CD14-positive monocyte (primary cell): ENCODE measurements at regions not wholly inside any gene's neighbourhood (a gene's known extent, or its start where the extent isn't known, plus 50 kb on each side); places are given as distances from the start of the nearest gene placed in this dataset.

Source experiments
- DNase-seq, 3 donors: peaks; one replicate each; pipeline ENCODE4 v3.0.0-alpha.2; 2011 to 2022
- H2AFZ ChIP-seq: 2 replicates; pipeline ENCODE4 v1.6.0; 2012; ENCODE audit warnings: mild to moderate bottlenecking, low read depth, low read length, inconsistent platforms; ENCODE audit not compliant: insufficient read depth, poor library complexity, severe bottlenecking
- H3K27ac ChIP-seq, 2 donors: 1 replicate in 1 of 2; 2 replicates in 1 of 2; pipeline ENCODE4 v1.5.1; 2012 to 2013; ENCODE audit warnings: low read length in 2 of 2, control low read depth in 1 of 2, inconsistent platforms in 1 of 2, low read depth in 1 of 2, mild to moderate bottlenecking in 1 of 2
- H3K27me3 ChIP-seq, 2 donors: one replicate each; pipeline versions ENCODE4 v1.6.0 to v1.6.1; 2011 to 2013; ENCODE audit warnings: low read length in 2 of 2; ENCODE audit not compliant: control insufficient read depth in 2 of 2, insufficient read depth in 2 of 2
- H3K36me3 ChIP-seq, 2 donors: replicated peaks in 1 of 2; 1 replicate in 1 of 2; 2 replicates in 1 of 2; pipeline versions ENCODE4 v1.5.1 to v1.6.1; 2012 to 2013; ENCODE audit warnings: low read length in 2 of 2, control low read depth in 1 of 2, inconsistent platforms in 1 of 2, mild to moderate bottlenecking in 1 of 2; ENCODE audit not compliant: insufficient read depth in 2 of 2, control insufficient read depth in 1 of 2
- H3K4me1 ChIP-seq, 2 donors: 1 replicate in 1 of 2; 2 replicates in 1 of 2; pipeline versions ENCODE4 v1.5.1 to v1.6.1; 2012 to 2013; ENCODE audit warnings: low read length in 2 of 2, control low read depth in 1 of 2, inconsistent platforms in 1 of 2, mild to moderate bottlenecking in 1 of 2, moderate library complexity in 1 of 2; ENCODE audit not compliant: insufficient read depth in 2 of 2, control insufficient read depth in 1 of 2
- H3K4me2 ChIP-seq: replicated peaks from 2 replicates; pipeline ENCODE3; 2012; ENCODE audit warnings: low read length, moderate library complexity, mild to moderate bottlenecking; ENCODE audit not compliant: poor library complexity, severe bottlenecking; ENCODE audit errors: extremely low read depth
- H3K4me3 ChIP-seq, 3 experiments: fragments of 200-600 bp in 1 of 3; sonication (generic) in 1 of 3; replicated peaks in 1 of 3; 1 replicate in 2 of 3; 2 replicates in 1 of 3; pipeline ENCODE4 v1.5.1; 2011 to 2013; ENCODE audit warnings: low read length in 3 of 3, mild to moderate bottlenecking in 3 of 3, control low read depth in 2 of 3, low read depth in 2 of 3, inconsistent platforms in 1 of 3, moderate library complexity in 1 of 3
- H3K79me2 ChIP-seq: 2 replicates; pipeline ENCODE4 v1.6.0; 2012; ENCODE audit warnings: mild to moderate bottlenecking, control low read depth, inconsistent platforms, low read length, moderate library complexity; ENCODE audit not compliant: insufficient read depth
- H3K9ac ChIP-seq: 2 replicates; pipeline ENCODE4 v1.6.0; 2017; ENCODE audit warnings: low read length, mild to moderate bottlenecking; ENCODE audit not compliant: insufficient read depth, poor library complexity, severe bottlenecking
- H3K9me3 ChIP-seq, 2 donors: replicated peaks in 1 of 2; 1 replicate in 1 of 2; 2 replicates in 1 of 2; pipeline versions ENCODE4 v1.5.1 to v1.6.1; 2012 to 2013; ENCODE audit warnings: low read length in 2 of 2, control low read depth in 1 of 2; ENCODE audit not compliant: control insufficient read depth in 1 of 2, insufficient read depth in 1 of 2
- H4K20me1 ChIP-seq: 2 replicates; pipeline ENCODE4 v1.6.0; 2012; ENCODE audit warnings: mild to moderate bottlenecking, low read length, control low read depth, moderate library complexity; ENCODE audit not compliant: insufficient read depth
- H3K27ac Mint-ChIP-seq, 7 donors: one replicate each; pipeline ENCODE4 v1.8.0; 2020; ENCODE audit warnings: mild to moderate bottlenecking in 7 of 7, mixed read lengths in 7 of 7, moderate library complexity in 6 of 7, inconsistent platforms in 2 of 7
- H3K27me3 Mint-ChIP-seq, 3 donors: one replicate each; pipeline ENCODE4 v1.8.0; 2021 to 2022; ENCODE audit warnings: low read depth in 3 of 3, mild to moderate bottlenecking in 3 of 3, mixed read lengths in 3 of 3, moderate library complexity in 3 of 3, inconsistent platforms in 1 of 3
- H3K36me3 Mint-ChIP-seq, 2 donors: one replicate each; pipeline ENCODE4 v1.8.0; 2020; ENCODE audit warnings: mixed read lengths in 2 of 2, inconsistent platforms in 1 of 2, mild to moderate bottlenecking in 1 of 2
- H3K4me1 Mint-ChIP-seq: one replicate; pipeline ENCODE4 v1.8.0; 2020; ENCODE audit warnings: mild to moderate bottlenecking, mixed read lengths
- H3K4me3 Mint-ChIP-seq, 2 donors: one replicate each; pipeline ENCODE4 v1.8.0; 2020; ENCODE audit warnings: mild to moderate bottlenecking in 2 of 2, mixed read lengths in 2 of 2, moderate library complexity in 1 of 2
- H3K9me3 Mint-ChIP-seq, 7 donors: one replicate each; pipeline ENCODE4 v1.8.0; 2020 to 2022; ENCODE audit warnings: mixed read lengths in 7 of 7, mild to moderate bottlenecking in 6 of 7, moderate library complexity in 6 of 7, inconsistent platforms in 2 of 7
- CTCF ChIP-seq: fragments of 200-600 bp; IDR thresholded peaks from one replicate; pipeline ENCODE4 v1.8.0; 2022; ENCODE audit warnings: antibody characterized with exemption, mild to moderate bottlenecking
- WGBS: methylation state at CpG from one replicate; pipeline ENCODE4 v1.1.5; 2013; ENCODE audit warnings: missing lambda C conversion rate; ENCODE audit not compliant: insufficient coverage; 5-methylcytosine and 5-hydroxymethylcytosine counted together
- intact Hi-C, 2 donors: fragments of 100-400 bp; cut with micrococcal nuclease; formaldehyde crosslinking; loops; one replicate each; pipeline versions ENCODE4 v1.15.0 to v1.15.1; 2023

GRCh38 chrY:7457286-7458015 lies 545.9 kb upstream of the AMELY start:
- Mint-ChIP-seq H3K27me3 (peaks cover 0 to 1% (median 0%) of the 10 kb centered on the region in 3 donors), H3K36me3 (no peaks in the 10 kb centered on the region), H3K4me3 (no peak overlapping the region), H3K9me3 (peaks cover 0 to 8% (median 0%) of the 10 kb centered on the region in 7 donors), H3K4me1 (no peaks in the 10 kb centered on the region), H3K27ac (no peak overlapping the region)
- 100% methylated on average over 1 of the region's 4 CpGs for WGBS
- no peak overlapping the region for H3K9ac ChIP-seq
- no peak overlapping the region for H2AFZ ChIP-seq
- no peak for DNase-seq
- no peaks in the 10 kb centered on the region for H3K36me3 ChIP-seq
- H3K4me2 ChIP-seq = no peak overlapping the region
- H3K4me1 ChIP-seq = no peaks in the 10 kb centered on the region
- no peak for TF ChIP-seq CTCF
- H3K4me3 ChIP-seq = no peak overlapping the region
- H3K9me3 ChIP-seq = no peaks in the 10 kb centered on the region
- H3K27me3 ChIP-seq = no peaks in the 10 kb centered on the region
- H4K20me1 ChIP-seq = no peaks in the 10 kb centered on the region
- no peak overlapping the region for H3K27ac ChIP-seq
- intact Hi-C loops = no loop called here
- no peaks in the 10 kb centered on the region for H3K79me2 ChIP-seq

GRCh38 chrY:7455626-7456025 lies 544.1 kb upstream of the AMELY start:
- Histone ChIP-seq H3K79me2 (no peaks in the 10 kb centered on the region), H3K9me3 (no peaks in the 10 kb centered on the region)

More at GRCh38 chrY:7455626-7456025, 544.1 kb upstream of the AMELY start:
- H3K9me3 Mint-ChIP-seq = peaks cover 0 to 8% (median 0%) of the 10 kb centered on the region in 7 donors
- 100% methylated on average over 1 of the region's 4 CpGs for WGBS
- no peak overlapping the region for H3K4me3 Mint-ChIP-seq
- intact Hi-C loops = no loop called here
- Histone ChIP-seq H3K4me2 (no peak overlapping the region), H3K4me1 (no peaks in the 10 kb centered on the region), H3K9ac (no peak overlapping the region), H3K4me3 (no peak overlapping the region), H4K20me1 (no peaks in the 10 kb centered on the region), H3K27me3 (no peaks in the 10 kb centered on the region), H2AFZ (no peak overlapping the region), H3K36me3 (no peaks in the 10 kb centered on the region), H3K27ac (no peak overlapping the region)
- DNase-seq = no peak
- H3K27me3 Mint-ChIP-seq = peaks cover 0 to 2% (median 0%) of the 10 kb centered on the region in 3 donors
- TF ChIP-seq CTCF = no peak
- no peak overlapping the region for H3K27ac Mint-ChIP-seq
- H3K36me3 Mint-ChIP-seq = no peaks in the 10 kb centered on the region
- H3K4me1 Mint-ChIP-seq = no peaks in the 10 kb centered on the region
